Endodermal cell (in vitro differentiated cells): ENCODE measurements at regions not wholly inside any gene's neighbourhood (a gene's known extent, or its start where the extent isn't known, plus 50 kb on each side); places are given as distances from the start of the nearest gene placed in this dataset.

Experiments used
- DNase-seq: peaks from one replicate; pipeline ENCODE4 v3.0.0-alpha.2; 2017
- H3K27ac ChIP-seq: 2 replicates; pipeline ENCODE4 v1.5.1; 2013; ENCODE audit warnings: mild to moderate bottlenecking, low read depth, low read length, moderate library complexity
- H3K27me3 ChIP-seq: 2 replicates; pipeline ENCODE4 v1.6.1; 2013; ENCODE audit warnings: mild to moderate bottlenecking, low read length, moderate library complexity; ENCODE audit not compliant: insufficient read depth, control insufficient read depth, poor library complexity, severe bottlenecking
- H3K36me3 ChIP-seq: 2 replicates; pipeline ENCODE4 v1.7.0; 2013; ENCODE audit warnings: mild to moderate bottlenecking, low read length, moderate library complexity; ENCODE audit not compliant: control insufficient read depth, insufficient read depth
- H3K4me1 ChIP-seq: one replicate; pipeline ENCODE4 v1.7.0; 2013; ENCODE audit warnings: low read length; ENCODE audit not compliant: control insufficient read depth, insufficient read depth
- H3K4me3 ChIP-seq: 2 replicates; pipeline ENCODE4 v1.5.1; 2013; ENCODE audit warnings: mild to moderate bottlenecking, low read length, moderate library complexity
- H3K9ac ChIP-seq: 2 replicates; pipeline ENCODE4 v1.6.1; 2013; ENCODE audit warnings: mild to moderate bottlenecking, low read length, moderate library complexity; ENCODE audit not compliant: poor library complexity, severe bottlenecking; ENCODE audit errors: extremely low read depth
- H3K9me3 ChIP-seq: 2 replicates; pipeline ENCODE4 v1.6.1; 2013; ENCODE audit warnings: mild to moderate bottlenecking, low read length, moderate library complexity; ENCODE audit not compliant: control insufficient read depth
- H3K27ac Mint-ChIP-seq: 2 replicates; pipeline ENCODE4 v1.8.0; 2020; ENCODE audit warnings: mixed read lengths
- H3K27me3 Mint-ChIP-seq: 2 replicates; pipeline ENCODE4 v1.8.0; 2021; ENCODE audit warnings: mild to moderate bottlenecking, mixed read lengths; ENCODE audit not compliant: insufficient read depth
- H3K36me3 Mint-ChIP-seq: 2 replicates; pipeline ENCODE4 v1.8.0; 2020; ENCODE audit warnings: low read depth, mixed read lengths
- H3K4me1 Mint-ChIP-seq: 2 replicates; pipeline ENCODE4 v1.8.0; 2020; ENCODE audit warnings: mixed read lengths
- H3K4me3 Mint-ChIP-seq: 2 replicates; pipeline ENCODE4 v1.8.0; 2020; ENCODE audit warnings: mild to moderate bottlenecking, moderate library complexity, mixed read lengths
- H3K9me3 Mint-ChIP-seq: 2 replicates; pipeline ENCODE4 v1.8.0; 2020; ENCODE audit warnings: mild to moderate bottlenecking, mixed read lengths
- WGBS, 2 experiments: methylation state at CpG; one replicate each; pipeline versions ENCODE4 v1.1.5 to v1.1.7; 2013; ENCODE audit warnings: missing lambda C conversion rate in 2 of 2, mixed read lengths in 1 of 2; ENCODE audit not compliant: insufficient coverage in 1 of 2, insufficient read length in 1 of 2; 5-methylcytosine and 5-hydroxymethylcytosine counted together
- TF ChIP-seq, protein P1 (sequence below): fragments of 200-600 bp; sonication (generic); conservative IDR thresholded peaks from 2 replicates; pipeline ENCODE4 v1.5.0; 2021; ENCODE audit warnings: antibody characterized with exemption, mild to moderate bottlenecking

DNA sequence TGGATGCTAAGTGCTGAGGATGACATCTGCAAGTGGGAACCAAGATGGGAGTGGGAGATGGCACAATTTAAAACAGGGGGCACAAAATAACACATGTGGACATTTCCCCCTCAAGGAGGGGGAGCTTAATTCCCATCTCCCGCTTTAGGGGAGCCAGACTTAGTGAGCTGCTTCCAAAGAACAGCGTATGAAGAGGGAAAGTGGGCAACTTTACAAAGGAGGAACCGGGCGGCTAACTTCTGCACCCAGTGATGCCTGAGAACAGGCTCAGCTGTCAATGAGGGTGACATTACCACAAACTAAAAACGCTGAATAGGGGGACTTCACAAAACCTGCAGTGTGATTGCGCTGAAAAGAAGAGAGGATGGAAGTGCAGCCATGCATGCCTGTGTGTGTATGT, 95.5 kb upstream of the NXT1 start:
- Histone ChIP-seq H3K4me1 (peaks cover 8% of the 10 kb centered on the region), H3K9ac (no peak overlapping the region), H3K27ac (no peak overlapping the region), H3K9me3 (no peaks in the 10 kb centered on the region), H3K36me3 (no peaks in the 10 kb centered on the region), H3K27me3 (no peaks in the 10 kb centered on the region), H3K4me3 (no peak overlapping the region)
- H3K27ac Mint-ChIP-seq, result no peak overlapping the region
- no peak overlapping the region for H3K4me3 Mint-ChIP-seq
- 90 to 93% methylated on average over 6 of the region's 6 CpGs for WGBS, 2 experiments
- peaks cover 3% of the 10 kb centered on the region for H3K27me3 Mint-ChIP-seq
- TF ChIP-seq, protein P1, sequence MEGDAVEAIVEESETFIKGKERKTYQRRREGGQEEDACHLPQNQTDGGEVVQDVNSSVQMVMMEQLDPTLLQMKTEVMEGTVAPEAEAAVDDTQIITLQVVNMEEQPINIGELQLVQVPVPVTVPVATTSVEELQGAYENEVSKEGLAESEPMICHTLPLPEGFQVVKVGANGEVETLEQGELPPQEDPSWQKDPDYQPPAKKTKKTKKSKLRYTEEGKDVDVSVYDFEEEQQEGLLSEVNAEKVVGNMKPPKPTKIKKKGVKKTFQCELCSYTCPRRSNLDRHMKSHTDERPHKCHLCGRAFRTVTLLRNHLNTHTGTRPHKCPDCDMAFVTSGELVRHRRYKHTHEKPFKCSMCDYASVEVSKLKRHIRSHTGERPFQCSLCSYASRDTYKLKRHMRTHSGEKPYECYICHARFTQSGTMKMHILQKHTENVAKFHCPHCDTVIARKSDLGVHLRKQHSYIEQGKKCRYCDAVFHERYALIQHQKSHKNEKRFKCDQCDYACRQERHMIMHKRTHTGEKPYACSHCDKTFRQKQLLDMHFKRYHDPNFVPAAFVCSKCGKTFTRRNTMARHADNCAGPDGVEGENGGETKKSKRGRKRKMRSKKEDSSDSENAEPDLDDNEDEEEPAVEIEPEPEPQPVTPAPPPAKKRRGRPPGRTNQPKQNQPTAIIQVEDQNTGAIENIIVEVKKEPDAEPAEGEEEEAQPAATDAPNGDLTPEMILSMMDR, result no peak
- H3K4me1 Mint-ChIP-seq, result peaks cover 28% of the 10 kb centered on the region
- no peaks in the 10 kb centered on the region for H3K36me3 Mint-ChIP-seq
- no peaks in the 10 kb centered on the region for H3K9me3 Mint-ChIP-seq
- no peak for DNase-seq

DNA sequence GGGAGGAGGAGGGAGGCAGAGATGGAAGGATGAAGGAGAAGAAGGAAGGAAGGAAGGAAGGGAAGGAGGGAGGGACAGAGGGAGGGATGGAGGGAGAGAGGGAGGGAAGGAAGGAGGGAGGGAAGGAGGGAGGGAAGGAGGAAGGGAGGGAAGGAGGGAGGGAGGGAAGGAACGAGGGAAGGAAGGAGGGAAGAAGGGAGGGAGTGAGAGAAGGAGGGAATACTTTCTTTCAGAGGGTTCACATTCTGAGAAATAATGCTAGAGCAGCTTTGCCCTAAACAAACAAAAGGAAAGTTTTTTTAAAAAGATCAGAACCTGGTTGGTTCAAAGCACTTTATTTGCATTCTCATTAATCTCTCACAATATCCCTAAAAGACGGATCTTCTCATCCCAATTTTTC, 96.1 kb upstream of the NXT1 start:
- Histone ChIP-seq H3K4me1 (peaks cover 8% of the 10 kb centered on the region), H3K27me3 (no peaks in the 10 kb centered on the region), H3K36me3 (no peaks in the 10 kb centered on the region), H3K9me3 (no peaks in the 10 kb centered on the region), H3K4me3 (no peak overlapping the region), H3K27ac (no peak overlapping the region), H3K9ac (no peak overlapping the region)
- Mint-ChIP-seq H3K4me1 (peaks cover 28% of the 10 kb centered on the region), H3K36me3 (no peaks in the 10 kb centered on the region), H3K4me3 (no peak overlapping the region), H3K9me3 (no peaks in the 10 kb centered on the region), H3K27me3 (peaks cover 3% of the 10 kb centered on the region), H3K27ac (peak overlapping the region; percentile 56)
- TF ChIP-seq, protein P1, result no peak
- 70 to 76% methylated on average over 2 of the region's 2 CpGs for WGBS, 2 experiments
- DNase-seq, result no peak

DNA sequence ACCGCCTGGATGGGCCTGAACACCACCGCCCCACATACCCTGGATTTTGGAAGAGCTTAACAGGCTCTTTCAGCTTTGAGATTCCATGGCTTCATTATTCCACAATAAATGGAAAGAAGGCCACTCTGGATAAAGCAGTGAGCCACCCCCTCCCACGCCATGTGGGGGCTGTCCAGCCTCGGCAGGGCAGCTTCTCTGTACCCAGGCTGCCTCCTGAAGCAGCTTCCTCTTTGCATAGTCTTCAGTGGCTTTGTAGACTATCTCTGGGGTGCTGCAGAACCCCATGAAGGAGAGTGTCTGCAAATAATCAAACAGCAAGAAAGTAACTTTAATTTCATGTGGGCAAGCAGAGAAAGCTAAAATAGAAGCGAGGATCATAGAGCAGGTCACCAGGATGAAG, 96.6 kb upstream of the NXT1 start:
- H3K4me3 ChIP-seq, result no peak overlapping the region
- Mint-ChIP-seq H3K36me3 (no peaks in the 10 kb centered on the region), H3K9me3 (no peaks in the 10 kb centered on the region), H3K27ac (peak overlapping the region; percentile 56), H3K4me3 (no peak overlapping the region), H3K27me3 (peaks cover 3% of the 10 kb centered on the region), H3K4me1 (peaks cover 28% of the 10 kb centered on the region)
- H3K36me3 ChIP-seq, result no peaks in the 10 kb centered on the region
- WGBS, 2 experiments, result 88 to 94% methylated on average over 5 of the region's 5 CpGs
- no peaks in the 10 kb centered on the region for H3K9me3 ChIP-seq
- no peak overlapping the region for H3K9ac ChIP-seq
- peaks cover 10% of the 10 kb centered on the region for H3K4me1 ChIP-seq
- TF ChIP-seq, protein P1, result no peak
- H3K27ac ChIP-seq, result no peak overlapping the region
- DNase-seq, result no peak
- H3K27me3 ChIP-seq, result no peaks in the 10 kb centered on the region
